Activated CD8-positive, alpha-beta T cell treated with anti-CD3 and anti-CD28 coated beads for 36 hours (primary cell): ENCODE measurements at regions not wholly inside any gene's neighbourhood (a gene's known extent, or its start where the extent isn't known, plus 50 kb on each side); places are given as distances from the start of the nearest gene placed in this dataset.

Experiments used
- ATAC-seq: fragments of 200-7000 bp; cut with Tn5 transposase; one replicate; pipeline ENCODE4 v1.10.0; 2021; ENCODE audit warnings: mild to moderate bottlenecking, moderate library complexity
- CTCF ChIA-PET: fragments of 350-600 bp; sonication (Branson Sonifier 250); formaldehyde crosslinking; loops from one replicate; lab custom pipeline; 2021; ENCODE audit warnings: antibody characterized with exemption; lab: Charles Lee
- POLR2A ChIA-PET: fragments of 350-600 bp; sonication (Branson Sonifier 250); formaldehyde crosslinking; loops from one replicate; lab custom pipeline; 2021; ENCODE audit warnings: antibody characterized with exemption; lab: Charles Lee
- DNase-seq: peaks from one replicate; pipeline ENCODE4 v3.0.0-alpha.2; 2020
- H3K27ac Mint-ChIP-seq: one replicate; pipeline ENCODE4 v1.8.0; 2021; ENCODE audit warnings: mild to moderate bottlenecking, mixed read lengths
- H3K27me3 Mint-ChIP-seq: one replicate; pipeline ENCODE4 v1.8.0; 2021; ENCODE audit warnings: mixed read lengths
- H3K36me3 Mint-ChIP-seq: one replicate; pipeline ENCODE4 v1.8.0; 2021; ENCODE audit warnings: low read depth, mixed read lengths
- H3K4me1 Mint-ChIP-seq: one replicate; pipeline ENCODE4 v1.8.0; 2021; ENCODE audit warnings: low read depth, mixed read lengths
- H3K4me3 Mint-ChIP-seq: one replicate; pipeline ENCODE4 v1.8.0; 2021; ENCODE audit warnings: mild to moderate bottlenecking, moderate library complexity, mixed read lengths
- H3K9me3 Mint-ChIP-seq: one replicate; pipeline ENCODE4 v1.8.0; 2021; ENCODE audit warnings: mixed read lengths
- intact Hi-C: fragments of 100-400 bp; cut with micrococcal nuclease; formaldehyde crosslinking; loops from one replicate; pipeline ENCODE4 v1.10.0; 2022
- TF ChIP-seq, protein P1 (sequence below): fragments of 200-600 bp; IDR thresholded peaks from one replicate; pipeline ENCODE4 v1.8.0; 2022; ENCODE audit warnings: antibody characterized with exemption, mild to moderate bottlenecking

DNA sequence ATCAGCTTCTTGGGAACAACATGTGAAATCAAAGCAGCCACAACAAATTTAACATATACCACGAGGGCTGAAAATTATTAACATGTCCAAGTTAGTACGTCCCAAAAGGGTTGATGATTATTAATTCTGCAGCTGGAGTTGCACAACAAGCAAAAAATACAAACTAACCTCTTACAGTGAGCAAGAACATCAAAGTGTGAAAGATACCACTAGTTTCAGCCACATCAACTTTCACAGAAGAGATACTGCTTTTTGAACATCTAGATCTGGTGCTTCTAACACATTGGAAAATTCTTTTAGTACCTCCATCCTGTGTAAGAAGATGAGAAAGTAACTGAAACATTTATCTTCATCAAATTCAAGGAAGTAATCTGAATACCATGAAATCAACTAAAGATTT is 334.1 kb downstream of the PCDH7 start:
- DNase-seq, result no peak
- POLR2A ChIA-PET, result no interaction called here
- Mint-ChIP-seq H3K9me3 (peaks cover 1% of the 10 kb centered on the region), H3K27me3 (no peaks in the 10 kb centered on the region), H3K36me3 (no peaks in the 10 kb centered on the region), H3K4me1 (no peaks in the 10 kb centered on the region), H3K27ac (no peak overlapping the region), H3K4me3 (no peak overlapping the region)
- TF ChIP-seq, protein P1, sequence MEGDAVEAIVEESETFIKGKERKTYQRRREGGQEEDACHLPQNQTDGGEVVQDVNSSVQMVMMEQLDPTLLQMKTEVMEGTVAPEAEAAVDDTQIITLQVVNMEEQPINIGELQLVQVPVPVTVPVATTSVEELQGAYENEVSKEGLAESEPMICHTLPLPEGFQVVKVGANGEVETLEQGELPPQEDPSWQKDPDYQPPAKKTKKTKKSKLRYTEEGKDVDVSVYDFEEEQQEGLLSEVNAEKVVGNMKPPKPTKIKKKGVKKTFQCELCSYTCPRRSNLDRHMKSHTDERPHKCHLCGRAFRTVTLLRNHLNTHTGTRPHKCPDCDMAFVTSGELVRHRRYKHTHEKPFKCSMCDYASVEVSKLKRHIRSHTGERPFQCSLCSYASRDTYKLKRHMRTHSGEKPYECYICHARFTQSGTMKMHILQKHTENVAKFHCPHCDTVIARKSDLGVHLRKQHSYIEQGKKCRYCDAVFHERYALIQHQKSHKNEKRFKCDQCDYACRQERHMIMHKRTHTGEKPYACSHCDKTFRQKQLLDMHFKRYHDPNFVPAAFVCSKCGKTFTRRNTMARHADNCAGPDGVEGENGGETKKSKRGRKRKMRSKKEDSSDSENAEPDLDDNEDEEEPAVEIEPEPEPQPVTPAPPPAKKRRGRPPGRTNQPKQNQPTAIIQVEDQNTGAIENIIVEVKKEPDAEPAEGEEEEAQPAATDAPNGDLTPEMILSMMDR, result no peak
- intact Hi-C loops, result no loop called here
- ATAC-seq, result no peak
- CTCF ChIA-PET, result no interaction called here

DNA sequence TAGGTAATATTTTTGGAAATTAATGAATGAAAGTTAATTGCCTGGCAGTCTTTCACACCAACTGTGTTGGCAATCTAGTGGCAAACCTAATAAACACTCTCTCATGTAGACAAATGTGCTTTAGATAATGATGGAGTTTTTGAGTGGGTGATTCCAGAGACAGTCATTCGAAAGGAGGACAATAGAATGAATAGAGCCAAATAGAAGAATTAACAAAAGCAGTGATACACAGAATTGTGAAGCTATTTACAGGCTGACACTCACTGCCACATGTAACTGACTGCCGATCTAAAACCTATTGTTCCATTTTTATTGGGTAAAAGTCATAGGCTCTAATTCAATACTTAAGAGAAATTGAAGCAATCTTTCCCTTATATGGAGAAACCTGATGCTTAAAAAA is 338.5 kb downstream of the PCDH7 start:
- Mint-ChIP-seq H3K4me3 (no peak overlapping the region), H3K27ac (no peak overlapping the region), H3K4me1 (no peaks in the 10 kb centered on the region), H3K27me3 (no peaks in the 10 kb centered on the region), H3K9me3 (peaks cover 4% of the 10 kb centered on the region), H3K36me3 (no peaks in the 10 kb centered on the region)
- DNase-seq, result no peak
- ChIA-PET CTCF (no interaction called here), POLR2A (no interaction called here)
- TF ChIP-seq, protein P1, result no peak
- intact Hi-C loops, result no loop called here
- no peak for ATAC-seq

DNA sequence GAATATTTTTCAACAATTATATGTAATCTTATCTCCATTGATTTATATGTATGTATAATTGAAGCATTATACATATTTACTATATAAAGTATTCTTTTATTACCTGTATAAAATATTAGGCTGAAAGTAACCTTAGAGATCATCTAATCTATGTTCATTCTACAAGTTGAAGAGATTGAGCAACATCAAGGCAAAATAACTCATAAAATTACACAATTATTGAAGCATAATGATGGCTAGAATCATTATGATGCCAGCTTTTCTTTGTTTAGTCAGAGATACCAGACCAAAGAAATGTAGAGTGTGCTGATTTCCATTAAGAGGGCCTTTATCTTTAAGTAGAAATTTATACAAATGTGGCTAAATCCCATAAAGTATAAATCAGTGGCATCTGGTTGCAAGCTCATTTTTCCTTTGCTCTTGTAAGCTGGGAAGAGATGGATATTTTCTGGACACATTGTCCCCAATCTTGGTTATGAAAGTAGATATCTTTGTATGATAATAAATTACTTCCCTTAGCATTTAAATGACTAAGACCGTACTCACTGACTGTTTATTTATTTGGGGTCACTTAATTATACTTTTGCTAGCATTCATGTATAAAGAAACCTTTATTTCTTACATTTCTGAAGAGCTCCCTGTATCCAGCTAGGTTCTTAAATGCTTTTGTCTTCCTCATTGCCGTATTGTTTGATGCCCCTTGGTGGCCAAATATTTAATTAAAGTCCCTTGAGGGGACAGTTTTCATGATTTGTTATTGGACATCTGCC is 339.8 kb downstream of the PCDH7 start:
- ATAC-seq (no peak), DNase-seq (no peak)
- ChIA-PET POLR2A (no interaction called here), CTCF (no interaction called here)
- Mint-ChIP-seq H3K27me3 (no peaks in the 10 kb centered on the region), H3K4me3 (no peak overlapping the region), H3K27ac (no peak overlapping the region), H3K4me1 (no peaks in the 10 kb centered on the region), H3K9me3 (peaks cover 4% of the 10 kb centered on the region), H3K36me3 (no peaks in the 10 kb centered on the region)
- TF ChIP-seq, protein P1, result no peak
- intact Hi-C loops, result no loop called here

DNA sequence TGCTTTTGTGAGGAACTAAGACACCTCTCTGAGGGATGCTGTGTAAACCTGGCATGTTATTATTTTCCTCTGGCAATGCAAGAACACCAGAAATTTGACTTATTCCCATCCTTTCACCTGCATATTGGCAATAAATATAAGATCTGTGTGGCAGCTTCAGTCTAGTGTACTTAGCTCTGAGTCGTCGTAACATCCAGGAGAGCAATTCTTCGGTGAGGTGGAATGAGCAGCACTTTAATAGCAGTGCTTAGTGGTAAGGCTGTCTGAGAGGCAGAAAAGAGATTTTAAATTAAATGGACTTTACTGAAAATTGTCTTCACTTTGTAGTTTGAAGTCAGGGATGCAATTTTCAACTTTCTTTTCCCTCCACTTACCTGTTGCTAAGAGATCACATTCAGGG is 344.9 kb downstream of the PCDH7 start:
- intact Hi-C loops, result no loop called here
- Mint-ChIP-seq H3K27ac (no peak overlapping the region), H3K4me1 (no peaks in the 10 kb centered on the region), H3K27me3 (no peaks in the 10 kb centered on the region), H3K4me3 (no peak overlapping the region), H3K9me3 (peaks cover 7% of the 10 kb centered on the region), H3K36me3 (no peaks in the 10 kb centered on the region)
- DNase-seq, result no peak
- ATAC-seq, result no peak
- TF ChIP-seq, protein P1, result no peak
- CTCF ChIA-PET, result no interaction called here
- POLR2A ChIA-PET, result no interaction called here

DNA sequence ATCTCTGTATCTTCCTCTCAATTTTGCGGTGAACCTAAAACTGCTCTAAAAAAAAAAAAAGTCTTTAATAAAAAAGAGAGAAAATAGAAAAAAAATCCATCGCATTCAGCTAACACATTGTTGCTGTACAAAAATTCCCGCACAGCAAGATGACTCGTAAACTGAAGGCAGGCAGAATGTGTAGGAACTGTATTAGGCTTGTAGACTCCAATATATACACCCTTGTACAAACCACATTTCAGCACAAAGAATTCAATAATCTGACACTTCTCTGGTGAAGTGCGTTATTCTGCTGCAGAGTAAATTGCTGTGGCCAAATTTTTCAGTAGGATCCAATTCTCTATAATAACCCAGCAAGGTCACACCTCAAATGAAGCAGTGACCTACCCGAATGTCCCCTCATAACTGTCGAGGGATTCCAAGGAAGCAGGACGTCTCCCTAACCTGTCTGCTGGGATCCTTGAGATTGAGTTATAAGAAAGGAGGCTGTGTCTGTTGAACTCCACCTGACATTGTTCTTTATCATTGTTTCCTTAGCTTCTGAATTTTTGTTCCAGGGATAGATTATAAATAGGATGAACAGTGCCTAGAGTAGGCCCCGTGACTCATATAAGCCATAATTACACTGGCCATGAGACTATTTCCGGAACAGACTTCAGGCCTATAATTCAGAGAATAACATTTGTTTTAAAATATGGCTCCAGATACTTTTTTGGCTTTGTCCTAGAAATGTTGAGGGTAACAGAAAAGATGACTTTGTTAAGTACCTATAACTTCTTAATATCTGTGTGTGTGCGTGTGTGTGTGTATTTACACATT is 348.3 kb downstream of the PCDH7 start:
- Mint-ChIP-seq H3K9me3 (peaks cover 8% of the 10 kb centered on the region), H3K4me3 (no peak overlapping the region), H3K4me1 (no peaks in the 10 kb centered on the region), H3K27ac (no peak overlapping the region), H3K36me3 (no peaks in the 10 kb centered on the region), H3K27me3 (no peaks in the 10 kb centered on the region)
- DNase-seq (no peak), ATAC-seq (no peak)
- TF ChIP-seq, protein P1, result no peak
- CTCF ChIA-PET, result no interaction called here
- POLR2A ChIA-PET, result no interaction called here
- intact Hi-C loops, result no loop called here
